GM21526 (cell line): ENCODE measurements at regions not wholly inside any gene's neighbourhood (a gene's known extent, or its start where the extent isn't known, plus 50 kb on each side); places are given as distances from the start of the nearest gene placed in this dataset.

Source experiments
- ATAC-seq: cut with Tn5 transposase; IDR thresholded peaks from one replicate; pipeline ENCODE4 v1.9.1; 2021; ENCODE audit warnings: moderate library complexity; ENCODE audit not compliant: unreplicated experiment, low FRiP score

- ATAC-seq: no peak
These were observed 248.2 kb upstream of the PMEPA1 start for GRCh38 chr20:57958050-57958420.

GRCh38 chr20:57957411-57958049 is 247.7 kb upstream of the PMEPA1 start:
- no peak for ATAC-seq

- ATAC-seq: no peak
These were observed 243.8 kb upstream of the PMEPA1 start for GRCh38 chr20:57953638-57954037.

GRCh38 chr20:57952136-57952535 is 242.3 kb upstream of the PMEPA1 start:
- no peak for ATAC-seq

GRCh38 chr20:57951549-57951948 is 241.7 kb upstream of the PMEPA1 start:
- no peak for ATAC-seq

GRCh38 chr20:57950764-57951485 is 241.1 kb upstream of the PMEPA1 start:
- no peak for ATAC-seq

- no peak for ATAC-seq
These were observed 238.6 kb upstream of the PMEPA1 start for GRCh38 chr20:57948180-57948955.

- no peak for ATAC-seq
These were observed 237.8 kb upstream of the PMEPA1 start for GRCh38 chr20:57947421-57948179.

- no peak for ATAC-seq
These were observed 236.9 kb upstream of the PMEPA1 start for GRCh38 chr20:57946559-57947315.

GRCh38 chr20:57944988-57945387 is 235.2 kb upstream of the PMEPA1 start:
- no peak for ATAC-seq

GRCh38 chr20:57943950-57944349 is 234.1 kb upstream of the PMEPA1 start:
- no peak for ATAC-seq

- ATAC-seq: no peak
These were observed 233.5 kb upstream of the PMEPA1 start for GRCh38 chr20:57943291-57943690.

- ATAC-seq: no peak
These were observed 232.0 kb upstream of the PMEPA1 start for GRCh38 chr20:57941604-57942381.

GRCh38 chr20:57940868-57941522 is 231.2 kb upstream of the PMEPA1 start:
- ATAC-seq: no peak

GRCh38 chr20:57940376-57940775 is 230.6 kb upstream of the PMEPA1 start:
- no peak for ATAC-seq

- no peak for ATAC-seq
These were observed 229.7 kb upstream of the PMEPA1 start for GRCh38 chr20:57939499-57939898.

- no peak for ATAC-seq
These were observed 228.6 kb upstream of the PMEPA1 start for GRCh38 chr20:57938158-57939108.
